Tibial nerve (tissue), 4 donors: ENCODE measurements at regions not wholly inside any gene's neighbourhood (a gene's known extent, or its start where the extent isn't known, plus 50 kb on each side); places are given as distances from the start of the nearest gene placed in this dataset.

ENCODE experiments used
- CTCF ChIP-seq, 5 experiments: fragments of 200-600 bp in 3 of 5; fragments of 450-650 bp in 2 of 5; sonication (generic) in 3 of 5; IDR thresholded peaks; one replicate each; pipeline ENCODE4 v1.5.1; 2016 to 2019; ENCODE audit warnings: antibody characterized with exemption in 5 of 5, mild to moderate bottlenecking in 3 of 5, moderate library complexity in 2 of 5
- EP300 ChIP-seq, 2 donors: sonication (generic); formaldehyde crosslinking; IDR thresholded peaks; one replicate each; pipeline ENCODE4 v1.6.1; 2017; ENCODE audit warnings: antibody characterized with exemption in 2 of 2, mild to moderate bottlenecking in 1 of 2
- POLR2A ChIP-seq, 2 donors: fragments of 450-650 bp; IDR thresholded peaks; one replicate each; pipeline ENCODE4 v1.6.1; 2017; ENCODE audit warnings: antibody characterized with exemption in 2 of 2, mild to moderate bottlenecking in 2 of 2, moderate library complexity in 2 of 2

- TF ChIP-seq POLR2A (IDR thresholded peaks at IDR 0.05) (no peak), CTCF (IDR thresholded peaks at IDR 0.05) (no peak), EP300 (IDR thresholded peaks at IDR 0.05) (no peak)
These were observed 388.3 kb downstream of the ANXA1 start for GRCh38 chr9:73539881-73540390.
